ENCODE measurements at regions not wholly inside any gene's neighbourhood (a gene's known extent, or its start where the extent isn't known, plus 50 kb on each side); places are given as distances from the start of the nearest gene placed in this dataset.
"Not testable (repeated sequence)": the region's sequence is repeated elsewhere in the genome, so short reads cannot be mapped to it uniquely, and the experiment has no call there.

DNA sequence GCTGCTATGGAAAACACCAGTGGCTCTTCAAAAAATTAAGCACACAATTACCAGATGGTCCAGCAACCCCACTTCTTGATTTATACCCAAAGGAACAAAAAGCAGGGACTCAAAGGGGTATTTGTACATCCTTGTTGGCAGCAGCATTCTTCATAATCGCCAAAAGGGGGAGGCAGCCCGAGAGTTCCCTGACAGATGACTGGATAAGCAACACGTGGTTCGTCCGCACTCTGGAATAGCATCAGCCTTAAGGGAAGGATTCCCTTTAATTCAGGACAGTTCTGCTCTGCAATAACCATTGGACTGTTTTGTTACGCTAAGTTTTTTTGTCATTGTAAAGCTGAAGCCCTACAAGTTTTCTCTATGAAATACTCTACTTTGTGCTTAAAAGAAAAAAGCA is 76.7 kb upstream of the TWIST2 start:
- peak; percentile 93 for DNase-seq

DNA sequence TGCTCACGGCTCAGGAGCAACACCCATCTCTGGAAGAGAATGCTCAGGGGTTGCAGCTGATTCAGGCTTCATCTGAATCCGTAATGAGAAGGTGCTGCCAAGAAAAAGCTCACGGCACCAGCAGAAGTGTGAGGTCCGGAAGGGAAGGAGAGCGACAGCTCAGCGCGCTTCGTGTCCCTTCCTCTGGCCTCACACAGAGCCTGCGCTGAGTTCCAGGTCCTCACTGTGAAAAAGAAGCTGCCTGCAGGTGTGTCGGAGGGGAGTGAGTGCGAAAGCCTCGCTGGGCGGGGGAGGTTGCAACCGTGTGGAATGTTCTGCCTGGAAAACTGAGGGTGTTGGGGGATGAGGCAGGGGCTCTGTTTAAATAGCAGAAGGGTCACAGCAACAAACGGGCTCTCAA is 76.2 kb upstream of the TWIST2 start:
- DNase-seq = no peak

DNA sequence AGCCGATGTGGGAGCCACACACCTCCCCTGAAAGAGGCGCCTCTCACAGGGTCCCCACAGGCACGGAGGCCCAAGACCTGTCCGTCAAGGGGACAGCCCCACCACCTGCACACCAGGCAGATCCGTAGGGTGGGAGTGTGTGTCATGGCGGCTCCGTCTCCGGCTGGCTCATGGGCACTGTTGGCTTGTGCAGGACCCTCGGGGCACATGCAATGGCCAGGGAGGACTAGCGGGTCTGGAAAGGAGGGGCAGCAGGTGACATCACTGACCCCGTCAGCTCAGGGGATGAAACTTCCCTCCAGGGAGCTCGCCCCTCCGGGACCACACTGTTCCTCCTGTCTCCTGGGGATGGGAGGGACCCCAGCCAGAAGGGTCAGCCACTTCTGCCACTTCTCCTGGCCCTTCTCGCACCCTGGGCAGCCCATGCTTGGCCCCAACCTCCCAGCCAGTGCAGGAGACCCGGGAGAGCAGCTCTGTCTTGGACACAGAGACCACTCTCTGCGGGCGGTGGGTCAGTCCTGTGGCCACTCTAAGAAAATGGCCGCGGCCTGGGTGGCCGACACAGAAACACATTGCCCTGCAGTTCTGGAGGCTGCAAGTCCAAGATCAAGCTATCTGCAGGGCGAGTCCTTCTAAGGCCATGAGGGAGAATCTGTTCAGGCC is 75.1 kb upstream of the TWIST2 start:
- no peak for DNase-seq

DNA sequence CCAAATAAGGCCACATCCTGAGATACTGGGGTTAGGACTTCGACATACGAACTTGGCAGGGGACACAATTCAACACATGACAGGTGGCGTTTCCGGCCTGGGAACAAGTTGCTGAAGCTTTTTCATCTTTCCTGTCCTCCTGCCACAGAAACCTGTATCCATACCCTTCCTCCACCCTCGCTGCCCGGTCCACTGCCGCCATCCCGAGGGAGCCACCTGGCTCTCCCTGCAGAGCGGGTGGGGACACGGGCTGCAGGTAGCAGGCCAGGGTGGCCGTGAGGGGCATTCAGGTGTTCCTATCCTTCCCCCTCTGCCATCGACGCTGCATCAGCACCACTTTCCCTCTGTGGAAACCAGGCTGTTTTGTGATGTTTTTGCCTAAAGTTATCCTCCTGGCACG is 74.4 kb upstream of the TWIST2 start:
- DNase-seq = no peak

DNA sequence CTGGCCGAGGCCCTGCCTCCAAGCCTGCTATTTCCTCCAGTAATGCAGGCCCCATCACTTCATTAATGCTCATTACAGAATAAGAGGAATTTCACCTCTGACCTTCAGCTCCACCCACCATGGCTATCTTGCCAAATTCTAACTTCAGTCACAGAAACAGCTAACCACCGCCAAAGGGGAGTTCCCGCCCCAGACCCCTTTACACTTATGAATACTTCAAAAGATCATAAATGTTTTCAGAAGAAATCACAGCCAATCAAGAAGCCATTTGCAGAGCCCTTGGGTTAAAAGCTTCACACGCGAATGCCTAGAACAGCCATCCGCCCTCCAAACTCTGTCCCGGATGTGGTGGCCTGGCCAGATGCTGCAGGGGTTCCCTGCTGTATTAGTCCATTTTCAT is 73.8 kb upstream of the TWIST2 start:
- DNase-seq = no peak

DNA sequence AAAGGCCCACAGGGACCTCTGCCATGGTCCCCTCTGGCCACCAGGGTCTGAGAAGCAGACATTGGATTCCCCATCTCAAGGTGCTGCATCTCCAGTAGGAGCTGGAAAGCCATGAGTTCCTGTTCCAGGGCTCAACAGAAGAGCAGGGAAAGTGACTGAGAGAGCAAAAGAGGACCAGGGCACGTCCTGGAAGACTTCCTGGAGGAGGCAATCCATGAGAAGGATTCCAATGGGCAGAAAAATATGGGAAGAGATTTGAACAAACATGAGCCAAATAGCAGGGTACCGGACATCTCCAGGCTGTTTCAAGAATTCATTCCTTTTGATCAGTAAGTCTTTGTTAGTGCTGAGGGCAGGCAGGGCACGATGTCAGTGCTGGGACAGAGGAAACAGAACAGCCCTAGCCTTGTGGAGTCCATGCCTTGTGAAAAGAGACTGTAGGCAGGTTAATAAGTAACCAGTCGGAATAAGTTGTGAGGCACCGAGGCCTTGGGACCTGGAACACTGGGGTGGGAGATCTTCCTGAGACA is 72.8 kb upstream of the TWIST2 start:
- no peak for DNase-seq

DNA sequence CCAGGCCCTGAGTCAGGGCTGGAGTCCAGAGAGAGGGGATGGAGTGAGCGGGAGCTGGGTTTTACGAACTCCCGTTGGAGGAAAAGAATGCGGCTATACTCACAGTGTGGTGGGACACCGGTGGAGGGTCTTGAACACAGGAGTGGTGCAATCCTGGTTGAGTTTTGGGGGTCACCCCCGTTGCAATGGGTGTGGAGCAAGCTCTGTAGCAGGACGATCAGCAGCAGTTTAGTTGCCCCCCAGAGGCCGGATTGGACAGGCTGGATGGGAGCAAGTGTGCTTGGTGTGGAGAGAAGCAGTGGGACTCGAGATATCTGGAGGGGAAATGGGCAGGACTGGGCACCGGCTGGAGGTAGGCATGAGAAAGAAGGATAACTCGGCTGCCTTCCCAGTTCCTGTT is 72.3 kb upstream of the TWIST2 start:
- no peak for DNase-seq

DNA sequence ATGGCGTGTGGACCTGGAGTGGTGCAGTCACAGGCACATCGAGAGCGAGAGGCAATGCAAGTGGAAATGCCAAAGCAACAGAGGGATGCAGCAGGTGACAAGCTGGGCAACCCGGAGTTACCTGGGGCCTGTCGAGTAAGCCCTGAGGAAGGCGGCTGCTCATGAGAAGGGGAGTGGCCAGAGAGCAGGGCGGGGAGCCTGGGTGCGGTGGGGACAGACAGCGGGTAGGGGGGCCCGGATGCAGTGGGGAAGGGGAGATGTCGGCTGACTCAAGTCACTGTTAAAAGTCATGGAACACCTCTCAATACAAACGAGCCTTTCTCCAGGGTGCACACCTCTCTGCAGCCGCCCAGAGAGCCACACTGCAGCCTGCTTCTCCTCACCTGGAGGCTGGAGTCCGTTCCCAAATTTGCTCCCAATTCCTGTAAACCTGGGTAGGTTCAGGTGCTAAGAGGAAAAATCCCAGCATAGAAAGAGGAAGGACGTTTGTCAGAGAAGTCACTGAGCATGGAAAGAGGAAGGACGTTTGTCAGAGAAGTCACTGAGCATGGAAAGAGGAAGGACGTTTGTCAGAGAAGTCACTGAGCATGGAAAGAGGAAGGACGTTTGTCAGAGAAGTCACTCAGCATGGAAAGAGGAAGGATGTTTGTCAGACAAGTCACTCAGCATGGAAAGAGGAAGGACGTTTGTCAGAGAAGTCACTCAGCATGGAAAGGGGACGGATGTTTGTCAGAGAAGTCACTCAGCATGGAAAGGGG is 71.7 kb upstream of the TWIST2 start:
- no peak for DNase-seq

DNA sequence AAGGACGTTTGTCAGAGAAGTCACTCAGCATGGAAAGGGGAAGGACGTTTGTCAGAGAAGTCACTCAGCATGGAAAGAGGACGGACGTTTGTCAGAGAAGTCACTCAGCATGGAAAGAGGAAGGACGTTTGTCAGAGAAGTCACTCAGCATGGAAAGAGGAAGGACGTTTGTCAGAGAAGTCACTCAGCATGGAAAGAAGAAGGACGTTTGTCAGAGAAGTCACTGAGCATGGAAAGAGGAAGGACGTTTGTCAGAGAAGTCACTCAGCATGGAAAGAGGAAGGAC is 71.2 kb upstream of the TWIST2 start:
- not testable (repeated sequence) for DNase-seq

DNA sequence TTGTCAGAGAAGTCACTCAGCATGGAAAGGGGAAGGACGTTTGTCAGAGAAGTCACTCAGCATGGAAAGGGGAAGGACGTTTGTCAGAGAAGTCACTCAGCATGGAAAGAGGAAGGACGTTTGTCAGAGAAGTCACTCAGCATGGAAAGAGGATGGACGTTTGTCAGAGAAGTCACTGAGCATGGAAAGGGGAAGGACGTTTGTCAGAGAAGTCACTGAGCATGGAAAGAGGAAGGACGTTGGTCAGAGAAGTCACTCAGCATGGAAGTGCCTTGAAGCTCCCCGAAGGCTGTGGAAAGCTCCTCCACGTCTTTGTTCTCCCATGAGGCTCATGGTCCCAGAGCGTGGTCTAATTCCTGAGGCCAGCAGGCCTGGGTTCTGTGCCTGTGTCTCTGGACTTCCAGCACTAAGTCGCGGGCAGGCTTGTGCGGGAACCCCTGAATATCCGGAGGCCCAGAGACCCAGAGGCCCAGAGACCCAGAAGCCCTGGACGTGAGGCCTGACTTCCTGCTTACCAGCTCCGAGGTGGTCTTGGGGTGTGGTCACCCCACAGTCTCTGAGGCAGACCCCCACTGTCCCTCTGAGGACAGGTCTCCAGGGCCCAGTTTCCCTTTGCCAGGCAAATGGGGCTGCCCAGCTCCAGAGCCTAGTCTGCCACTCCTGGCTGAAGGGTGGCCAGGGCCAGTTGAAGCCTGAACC is 70.4 kb upstream of the TWIST2 start:
- DNase-seq = no peak

DNA sequence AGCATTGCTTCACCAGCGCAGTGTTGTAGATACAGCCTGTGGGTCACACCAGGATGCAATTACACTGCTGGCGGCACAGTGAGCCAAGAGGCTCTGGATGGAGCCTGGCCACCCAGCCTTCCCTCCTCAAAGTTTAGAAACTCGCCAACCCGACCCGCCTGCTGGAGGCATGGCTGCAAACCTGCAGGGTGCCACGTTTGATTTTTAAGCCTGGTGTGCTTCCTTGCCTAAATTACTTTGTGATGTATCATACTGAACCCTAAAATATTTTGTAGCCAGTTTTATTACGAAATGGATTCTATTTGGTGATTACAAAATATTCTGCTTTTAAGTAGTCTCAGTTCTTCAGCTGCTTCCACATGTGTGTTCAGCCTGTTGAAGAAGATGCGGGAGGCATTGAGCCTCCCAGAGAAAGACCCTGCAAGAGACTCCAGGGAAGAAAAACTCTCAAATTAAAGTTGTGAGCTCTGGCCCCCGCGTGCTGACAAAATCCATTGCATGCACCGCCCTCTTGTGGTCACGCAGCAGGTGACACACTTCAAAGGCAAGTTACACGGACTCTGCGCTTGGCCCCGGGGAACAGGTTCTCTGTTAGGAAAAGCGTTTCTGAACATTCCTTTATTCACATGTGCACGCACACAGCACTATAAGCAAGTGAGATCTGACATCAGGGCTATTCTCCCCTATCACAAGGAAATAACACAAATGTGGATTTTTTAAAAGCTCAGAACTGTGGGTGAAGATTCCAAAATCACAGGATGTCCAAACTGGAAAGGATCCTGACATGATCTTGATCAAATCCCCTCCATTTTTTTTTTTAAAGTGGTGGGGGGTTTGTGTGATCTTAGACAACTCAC is 63.0 kb upstream of the TWIST2 start:
- DNase-seq = no peak

DNA sequence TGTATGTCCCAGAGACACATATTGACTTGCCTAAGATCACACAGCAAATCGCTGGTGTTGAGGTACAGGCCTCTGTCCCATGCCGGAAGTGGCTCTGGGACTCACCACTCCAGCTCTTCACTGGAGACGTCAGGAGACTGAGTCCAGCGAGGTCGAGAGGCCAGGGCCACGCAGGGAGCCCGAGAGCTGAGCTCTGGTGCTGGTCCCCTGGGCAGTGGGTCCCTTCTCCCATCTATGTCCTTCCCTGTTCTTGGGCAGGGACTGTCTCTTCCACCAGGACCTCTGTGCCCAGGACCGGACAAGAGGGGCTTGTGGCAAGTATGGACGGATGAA is 62.4 kb upstream of the TWIST2 start:
- DNase-seq = no peak

DNA sequence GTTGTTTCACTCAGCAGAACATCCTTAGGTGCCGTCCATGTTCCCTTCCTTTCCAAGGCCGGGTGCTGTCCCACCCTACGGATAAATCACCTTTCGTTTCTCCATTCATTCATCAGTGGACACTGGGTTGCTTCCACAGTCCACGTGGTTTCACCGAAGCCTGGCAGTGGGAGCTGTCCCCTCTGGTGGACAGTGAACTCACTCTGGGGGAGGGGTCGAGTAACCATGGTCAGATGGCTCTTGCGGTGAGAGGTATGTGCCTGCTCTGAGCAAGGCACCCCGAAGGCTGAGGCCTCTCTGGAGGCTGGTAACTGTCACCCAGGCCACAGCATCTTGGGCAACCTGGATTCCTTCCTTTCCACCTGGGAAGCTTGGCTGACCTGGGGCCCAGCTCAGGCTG is 61.5 kb upstream of the TWIST2 start:
- no peak for DNase-seq

DNA sequence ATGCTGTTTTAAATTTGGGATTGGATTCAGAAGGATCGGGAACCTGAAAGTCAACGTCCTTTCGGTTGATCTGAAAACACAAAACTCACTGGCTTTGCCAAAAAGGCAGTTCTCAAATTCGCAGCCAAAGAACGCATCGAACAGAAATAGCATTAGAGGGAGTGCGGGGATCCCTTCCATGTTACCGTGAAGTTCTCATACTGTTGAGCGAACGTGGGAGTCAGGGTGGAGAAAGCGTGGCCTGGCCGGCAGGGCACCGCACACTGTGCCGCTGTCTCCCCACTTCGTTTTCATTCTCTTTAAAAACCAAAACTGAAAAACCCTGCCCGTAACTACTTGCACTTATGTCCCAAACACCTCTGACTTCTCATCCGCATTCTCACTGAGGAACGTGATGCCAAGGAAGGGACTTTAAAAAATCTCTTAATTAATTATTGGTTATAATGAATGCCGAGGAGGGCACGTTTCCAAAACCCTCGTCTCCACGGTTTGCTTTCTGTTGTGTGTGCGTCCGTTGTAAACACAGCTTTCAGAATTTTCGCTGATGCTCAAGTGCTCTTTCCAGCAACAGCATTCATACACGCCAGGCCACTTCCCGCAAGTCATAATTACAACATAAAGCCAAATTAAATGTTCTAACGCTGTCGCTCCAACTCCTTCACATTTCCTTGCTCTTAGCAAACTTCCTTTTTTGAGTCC is 60.9 kb upstream of the TWIST2 start:
- no peak for DNase-seq

DNA sequence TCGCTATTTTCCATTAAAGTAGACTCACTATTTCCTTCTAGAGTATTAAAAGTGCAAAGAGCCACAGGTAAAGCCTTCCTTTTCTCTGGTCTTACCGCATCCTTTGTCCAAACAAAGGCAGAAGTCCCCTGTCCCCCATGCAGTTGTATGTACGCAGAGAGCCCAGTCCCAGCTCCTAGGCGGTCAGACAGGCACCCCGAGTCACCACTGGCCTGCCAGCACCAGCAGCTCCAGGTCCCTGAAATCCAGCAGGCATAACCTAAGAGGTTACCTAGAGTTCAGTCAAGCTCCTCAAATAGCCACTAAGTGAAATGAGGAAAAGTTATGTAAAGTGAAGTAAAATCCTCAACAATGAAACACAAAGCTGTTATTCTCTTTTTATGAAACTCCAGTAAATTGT is 60.4 kb upstream of the TWIST2 start:
- no peak for DNase-seq

DNA sequence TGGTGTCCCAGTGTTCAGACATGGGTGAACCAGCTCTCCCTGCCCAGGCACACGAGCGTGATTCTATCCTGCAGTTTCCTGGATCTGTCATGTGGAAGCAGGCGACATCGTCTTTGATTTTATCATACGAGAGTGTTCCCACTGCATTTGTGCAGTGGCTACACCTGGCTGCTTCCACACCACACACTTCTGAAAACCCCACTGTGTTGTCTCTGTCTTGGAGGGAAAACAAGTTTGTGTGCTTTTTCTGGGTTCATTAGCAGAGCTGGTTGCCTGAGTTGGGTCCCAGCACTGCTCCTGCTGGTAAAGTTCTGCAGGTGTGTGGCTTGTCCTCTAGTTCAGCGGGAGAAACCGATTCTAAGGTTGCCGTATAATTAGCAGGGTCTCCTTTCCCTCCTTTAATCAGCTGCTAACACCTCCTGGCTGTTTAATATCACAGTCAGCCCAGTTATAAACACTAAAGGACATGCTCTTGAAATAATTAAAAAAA is 58.5 kb upstream of the TWIST2 start:
- no peak for DNase-seq

DNA sequence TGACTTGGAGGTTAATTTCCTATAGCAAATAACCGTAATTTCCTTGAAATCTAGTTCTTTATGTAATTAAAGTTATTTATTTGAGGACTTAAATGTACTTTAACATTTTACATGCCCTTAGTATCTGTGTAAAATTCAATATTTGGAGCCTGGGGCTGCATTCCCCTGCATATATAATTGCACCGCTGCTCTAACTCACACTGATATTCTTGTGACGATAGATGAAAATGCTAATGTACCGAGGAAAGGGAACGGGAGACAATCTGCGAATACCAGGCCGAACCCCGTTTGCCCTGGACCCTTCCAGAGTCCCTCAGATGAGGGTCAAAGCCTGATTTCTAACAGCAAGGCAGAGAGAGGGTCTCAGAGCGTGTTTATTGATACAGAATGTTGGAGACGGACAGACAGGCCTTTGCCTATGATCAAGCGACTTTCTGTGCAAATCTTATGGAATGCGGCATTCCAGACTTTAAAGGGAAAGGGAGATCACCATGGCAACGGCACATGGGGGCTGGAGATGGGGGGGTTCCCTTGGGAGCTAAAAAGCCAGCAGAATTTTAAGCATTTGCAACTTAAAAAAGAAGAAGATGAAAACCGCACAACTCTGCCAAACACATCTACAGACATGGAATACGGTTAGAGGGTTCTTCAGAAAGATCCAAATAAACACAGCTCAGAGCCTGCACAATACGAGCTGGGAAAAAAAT is 57.6 kb upstream of the TWIST2 start:
- DNase-seq = no peak

DNA sequence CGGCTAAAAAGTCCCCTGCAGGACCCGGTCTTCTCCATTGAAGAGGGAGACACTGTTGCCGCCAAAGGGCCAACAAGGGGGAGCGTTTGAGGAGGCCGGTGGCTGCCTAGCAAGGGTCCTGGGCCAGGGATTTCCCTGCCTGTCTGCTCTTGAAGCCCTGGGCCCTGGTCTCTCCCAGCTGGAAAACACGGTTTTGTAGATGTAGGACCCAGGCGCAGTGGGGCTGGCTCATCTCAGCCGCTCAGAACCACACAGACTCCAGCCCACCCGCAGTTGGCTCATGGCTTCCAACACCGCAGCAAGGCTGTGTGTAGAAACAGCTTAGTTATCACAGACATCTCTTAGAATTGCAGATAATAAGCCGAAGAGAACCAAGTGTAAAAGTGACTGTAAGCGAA is 57.1 kb upstream of the TWIST2 start:
- no peak for DNase-seq

DNA sequence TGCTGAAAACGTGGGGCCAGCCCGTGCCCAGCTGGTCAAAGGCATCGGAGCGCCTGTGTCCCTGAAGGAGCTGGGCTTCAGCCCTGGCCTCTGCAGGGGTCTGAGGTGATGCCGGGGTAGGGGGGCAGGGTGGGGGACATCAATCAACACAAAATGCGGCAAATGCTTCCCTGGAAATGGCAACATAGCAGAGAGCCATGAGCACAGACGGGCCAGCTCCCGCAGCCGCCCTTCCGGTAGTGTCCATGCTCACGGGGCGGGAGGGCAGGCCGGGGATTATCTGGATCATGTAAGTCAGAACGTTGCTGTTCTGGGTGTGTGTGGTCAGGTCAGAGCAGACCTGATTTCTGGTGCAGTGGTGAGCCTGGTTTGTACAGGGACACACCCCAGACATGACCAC is 56.5 kb upstream of the TWIST2 start:
- no peak for DNase-seq

DNA sequence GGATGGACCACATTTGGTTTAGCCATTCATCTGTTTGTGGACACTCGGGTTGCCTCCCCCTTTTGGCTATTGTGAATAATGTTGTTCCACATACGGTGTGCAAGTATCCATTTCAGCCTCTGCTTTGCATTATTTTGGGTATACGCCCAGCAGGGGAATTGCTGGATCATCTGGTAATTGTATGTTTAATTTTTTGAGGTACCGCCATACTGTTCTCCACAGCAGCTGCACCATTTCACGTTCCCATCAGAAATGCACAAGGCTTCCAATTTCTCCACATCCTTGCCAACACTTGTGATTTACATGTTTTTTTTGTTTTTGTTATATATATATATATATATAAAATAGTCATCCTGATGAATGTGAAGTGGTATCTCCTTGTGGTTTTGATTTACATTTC is 54.6 kb upstream of the TWIST2 start:
- no peak for DNase-seq

DNA sequence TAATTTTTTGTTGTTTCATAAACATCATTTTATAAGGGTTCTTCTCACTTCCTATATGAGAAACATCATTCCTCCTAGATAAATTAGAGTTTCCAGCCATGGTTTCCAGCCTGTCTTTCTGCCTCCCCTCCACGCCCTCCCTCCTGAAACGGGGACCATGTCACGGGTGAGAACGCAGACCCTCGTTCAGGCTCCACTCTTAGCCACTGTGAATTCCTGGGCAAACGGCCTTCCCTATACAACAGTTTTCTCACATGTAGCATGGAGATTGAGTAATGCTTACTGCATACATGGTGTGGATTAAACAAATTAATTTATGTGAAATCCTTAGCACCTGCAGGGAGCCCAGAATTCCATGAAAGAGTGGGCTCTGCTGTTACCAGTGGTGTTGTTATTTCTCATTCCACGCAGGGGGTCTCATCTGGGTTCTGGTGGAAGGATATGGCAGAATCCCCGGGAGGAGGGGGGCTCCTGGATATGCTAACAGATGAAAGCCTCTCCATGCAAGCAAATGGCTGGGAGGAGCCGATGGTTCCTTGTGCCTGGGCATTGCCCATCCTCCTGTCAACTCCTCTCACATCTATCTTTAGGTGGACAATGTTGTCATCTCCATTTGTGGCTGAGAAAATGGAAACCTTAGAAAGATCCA is 54.0 kb upstream of the TWIST2 start:
- DNase-seq = no peak

Data from NCI-H524 treated with DMSO at 0.1 percent for 48 hours (cell line).